ENCODE measurements at regions not wholly inside any gene's neighbourhood (a gene's known extent, or its start where the extent isn't known, plus 50 kb on each side); places are given as distances from the start of the nearest gene placed in this dataset.

GRCh38 chr4:84167564-84167963 is 331.5 kb downstream of the NKX6-1 start:
- TF ChIP-seq CTCF (conservative IDR thresholded peaks at IDR 0.05) (no peak), EZH2 (IDR thresholded peaks at IDR 0.05; ENCODE audit: low read depth) (no peak)
